ENCODE measurements at regions not wholly inside any gene's neighbourhood (a gene's known extent, or its start where the extent isn't known, plus 50 kb on each side); places are given as distances from the start of the nearest gene placed in this dataset.

DNA sequence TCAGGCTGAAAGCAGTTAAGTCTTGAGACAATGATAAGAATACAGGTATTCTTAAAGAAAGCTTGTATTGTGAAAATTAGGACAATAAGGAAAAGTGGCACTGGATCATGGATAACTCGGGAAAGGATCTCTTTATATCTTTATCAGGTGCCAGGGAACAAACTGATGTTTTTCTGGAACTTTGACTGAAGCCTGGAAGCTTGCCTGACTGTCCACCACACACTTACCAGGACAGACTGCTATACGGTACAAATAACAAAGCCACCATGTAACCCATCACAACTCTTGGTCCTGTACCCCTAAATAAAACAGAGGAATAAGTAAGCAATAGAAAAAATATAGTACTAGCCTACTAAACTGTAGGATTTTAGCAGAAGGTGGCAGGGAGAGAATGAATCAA is 623.0 kb downstream of the OTOL1 start:
- no peaks in the 10 kb centered on the region for H3K36me3 ChIP-seq (ENCODE audit: control insufficient read depth, insufficient read depth, low read length)
- no peak overlapping the region for H3K9ac ChIP-seq
- no peaks in the 10 kb centered on the region for H3K79me2 ChIP-seq
- no peaks in the 10 kb centered on the region for H3K27me3 ChIP-seq (ENCODE audit: control insufficient read depth, insufficient read depth, low read length)
- no peaks in the 10 kb centered on the region for H3K4me1 ChIP-seq
- no peak overlapping the region for H3K4me2 ChIP-seq (ENCODE audit: low read length)
- TF ChIP-seq, protein P1, sequence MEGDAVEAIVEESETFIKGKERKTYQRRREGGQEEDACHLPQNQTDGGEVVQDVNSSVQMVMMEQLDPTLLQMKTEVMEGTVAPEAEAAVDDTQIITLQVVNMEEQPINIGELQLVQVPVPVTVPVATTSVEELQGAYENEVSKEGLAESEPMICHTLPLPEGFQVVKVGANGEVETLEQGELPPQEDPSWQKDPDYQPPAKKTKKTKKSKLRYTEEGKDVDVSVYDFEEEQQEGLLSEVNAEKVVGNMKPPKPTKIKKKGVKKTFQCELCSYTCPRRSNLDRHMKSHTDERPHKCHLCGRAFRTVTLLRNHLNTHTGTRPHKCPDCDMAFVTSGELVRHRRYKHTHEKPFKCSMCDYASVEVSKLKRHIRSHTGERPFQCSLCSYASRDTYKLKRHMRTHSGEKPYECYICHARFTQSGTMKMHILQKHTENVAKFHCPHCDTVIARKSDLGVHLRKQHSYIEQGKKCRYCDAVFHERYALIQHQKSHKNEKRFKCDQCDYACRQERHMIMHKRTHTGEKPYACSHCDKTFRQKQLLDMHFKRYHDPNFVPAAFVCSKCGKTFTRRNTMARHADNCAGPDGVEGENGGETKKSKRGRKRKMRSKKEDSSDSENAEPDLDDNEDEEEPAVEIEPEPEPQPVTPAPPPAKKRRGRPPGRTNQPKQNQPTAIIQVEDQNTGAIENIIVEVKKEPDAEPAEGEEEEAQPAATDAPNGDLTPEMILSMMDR (IDR thresholded peaks at IDR 0.05): no peak
- H2AFZ ChIP-seq: no peak overlapping the region
- H3K9me3 ChIP-seq (ENCODE audit: control insufficient read depth, low read length): no peaks in the 10 kb centered on the region
- no peak overlapping the region for H3K4me3 ChIP-seq (ENCODE audit: low read depth, low read length)
- no peak overlapping the region for H3K27ac ChIP-seq

GRCh38 chr3:162122405-162122804 is 625.8 kb downstream of the OTOL1 start:
- no peaks in the 10 kb centered on the region for H3K9me3 ChIP-seq (ENCODE audit: control insufficient read depth, low read length)
- H3K4me2 ChIP-seq (ENCODE audit: low read length): no peak overlapping the region
- H3K27ac ChIP-seq: no peak overlapping the region
- H3K27me3 ChIP-seq (ENCODE audit: control insufficient read depth, insufficient read depth, low read length): no peaks in the 10 kb centered on the region
- H3K4me1 ChIP-seq: no peaks in the 10 kb centered on the region
- H3K79me2 ChIP-seq: no peaks in the 10 kb centered on the region
- no peaks in the 10 kb centered on the region for H3K36me3 ChIP-seq (ENCODE audit: control insufficient read depth, insufficient read depth, low read length)
- no peak overlapping the region for H3K4me3 ChIP-seq (ENCODE audit: low read depth, low read length)
- no peak overlapping the region for H3K9ac ChIP-seq
- TF ChIP-seq, protein P1 (IDR thresholded peaks at IDR 0.05): no peak
- H2AFZ ChIP-seq: no peak overlapping the region

DNA sequence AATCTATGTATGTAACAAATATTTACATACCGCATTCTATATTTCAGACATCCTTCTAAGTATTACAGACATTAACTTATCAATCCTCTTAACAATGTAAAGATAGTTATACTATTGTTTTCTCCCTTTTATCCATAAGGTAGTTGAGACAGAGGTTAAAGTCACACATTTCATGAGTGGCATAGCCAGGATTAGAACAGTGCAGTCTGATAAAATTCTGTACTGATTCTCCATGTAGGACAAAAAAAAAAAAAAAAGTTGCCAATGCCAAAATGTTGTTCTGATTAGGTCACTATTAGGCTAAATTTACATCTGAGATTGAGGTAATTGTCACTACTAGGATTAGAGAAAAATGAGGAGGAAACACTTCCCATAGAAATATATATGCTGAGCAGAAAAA is 629.2 kb downstream of the OTOL1 start:
- Histone ChIP-seq H3K79me2 (no peaks in the 10 kb centered on the region), H3K4me3 (ENCODE audit: low read depth, low read length) (no peak overlapping the region)

GRCh38 chr3:162130582-162130981 is 634.0 kb downstream of the OTOL1 start:
- Histone ChIP-seq H3K4me2 (ENCODE audit: low read length) (no peak overlapping the region), H3K27me3 (ENCODE audit: control insufficient read depth, insufficient read depth, low read length) (no peaks in the 10 kb centered on the region), H3K9ac (no peak overlapping the region), H2AFZ (no peak overlapping the region), H3K36me3 (ENCODE audit: control insufficient read depth, insufficient read depth, low read length) (no peaks in the 10 kb centered on the region), H3K4me3 (ENCODE audit: low read depth, low read length) (no peak overlapping the region), H3K4me1 (no peaks in the 10 kb centered on the region), H3K27ac (no peak overlapping the region), H3K9me3 (ENCODE audit: control insufficient read depth, low read length) (no peaks in the 10 kb centered on the region), H3K79me2 (no peaks in the 10 kb centered on the region)
- TF ChIP-seq, protein P1 (IDR thresholded peaks at IDR 0.05): no peak

More for the DNA sequence above, 629.2 kb downstream of the OTOL1 start:
- Histone ChIP-seq H3K36me3 (ENCODE audit: control insufficient read depth, insufficient read depth, low read length) (no peaks in the 10 kb centered on the region), H3K4me1 (no peaks in the 10 kb centered on the region), H2AFZ (no peak overlapping the region), H3K9me3 (ENCODE audit: control insufficient read depth, low read length) (no peaks in the 10 kb centered on the region), H3K9ac (no peak overlapping the region), H3K27ac (no peak overlapping the region), H3K27me3 (ENCODE audit: control insufficient read depth, insufficient read depth, low read length) (no peaks in the 10 kb centered on the region), H3K4me2 (ENCODE audit: low read length) (no peak overlapping the region)
- TF ChIP-seq, protein P1 (IDR thresholded peaks at IDR 0.05): no peak

DNA sequence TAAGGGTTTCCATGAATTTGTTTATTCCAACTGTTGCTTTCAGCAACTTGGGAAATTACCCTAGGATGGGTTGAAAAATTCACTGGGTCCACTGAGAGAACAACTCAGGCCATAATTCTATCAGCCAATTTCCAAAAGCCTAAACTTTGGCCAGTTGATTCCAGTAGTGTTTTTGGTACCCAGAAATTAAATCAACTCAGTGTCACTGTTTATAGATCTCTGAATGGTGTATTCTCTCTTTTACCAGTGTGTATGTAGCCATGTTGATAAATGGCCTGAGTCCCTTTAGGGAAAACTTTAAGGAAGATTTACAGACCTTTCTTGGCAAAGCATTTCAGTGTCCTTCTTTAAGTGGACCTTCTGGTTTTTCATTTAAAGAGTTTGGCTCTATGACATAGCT is 636.4 kb downstream of the OTOL1 start:
- no peaks in the 10 kb centered on the region for H3K27me3 ChIP-seq (ENCODE audit: control insufficient read depth, insufficient read depth, low read length)
- TF ChIP-seq, protein P1 (IDR thresholded peaks at IDR 0.05): no peak
- H2AFZ ChIP-seq: no peak overlapping the region
- H3K36me3 ChIP-seq (ENCODE audit: control insufficient read depth, insufficient read depth, low read length): no peaks in the 10 kb centered on the region
- no peaks in the 10 kb centered on the region for H3K79me2 ChIP-seq
- no peak overlapping the region for H3K27ac ChIP-seq
- no peaks in the 10 kb centered on the region for H3K4me1 ChIP-seq
- no peaks in the 10 kb centered on the region for H3K9me3 ChIP-seq (ENCODE audit: control insufficient read depth, low read length)
- no peak overlapping the region for H3K9ac ChIP-seq
- no peak overlapping the region for H3K4me2 ChIP-seq (ENCODE audit: low read length)
- no peak overlapping the region for H3K4me3 ChIP-seq (ENCODE audit: low read depth, low read length)

Measured in parathyroid adenoma (tissue), 2 donors.